ENCODE measurements at regions not wholly inside any gene's neighbourhood (a gene's known extent, or its start where the extent isn't known, plus 50 kb on each side); places are given as distances from the start of the nearest gene placed in this dataset.
"Not testable (repeated sequence)": the region's sequence is repeated elsewhere in the genome, so short reads cannot be mapped to it uniquely, and the experiment has no call there.

DNA sequence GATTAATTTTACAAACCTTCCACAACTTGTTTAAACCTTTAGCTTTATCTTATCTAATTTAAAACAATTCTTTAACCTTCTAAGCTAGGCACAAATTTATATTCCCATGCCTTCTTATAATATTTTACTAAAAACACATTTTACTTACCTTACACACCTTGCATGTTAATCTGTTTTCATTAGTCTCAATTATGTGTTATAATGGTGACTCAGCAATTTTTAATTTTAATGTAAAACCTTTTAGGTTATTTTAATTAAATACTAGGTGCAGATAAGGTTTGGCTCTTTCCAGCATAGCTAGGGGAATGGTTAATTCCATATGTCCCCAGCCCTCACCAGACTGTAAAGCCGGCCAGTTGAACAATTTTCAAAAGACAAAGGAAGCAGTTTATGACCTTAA lies 264.6 kb upstream of the SGO1 start (continued):
- TF ChIP-seq, protein P1, sequence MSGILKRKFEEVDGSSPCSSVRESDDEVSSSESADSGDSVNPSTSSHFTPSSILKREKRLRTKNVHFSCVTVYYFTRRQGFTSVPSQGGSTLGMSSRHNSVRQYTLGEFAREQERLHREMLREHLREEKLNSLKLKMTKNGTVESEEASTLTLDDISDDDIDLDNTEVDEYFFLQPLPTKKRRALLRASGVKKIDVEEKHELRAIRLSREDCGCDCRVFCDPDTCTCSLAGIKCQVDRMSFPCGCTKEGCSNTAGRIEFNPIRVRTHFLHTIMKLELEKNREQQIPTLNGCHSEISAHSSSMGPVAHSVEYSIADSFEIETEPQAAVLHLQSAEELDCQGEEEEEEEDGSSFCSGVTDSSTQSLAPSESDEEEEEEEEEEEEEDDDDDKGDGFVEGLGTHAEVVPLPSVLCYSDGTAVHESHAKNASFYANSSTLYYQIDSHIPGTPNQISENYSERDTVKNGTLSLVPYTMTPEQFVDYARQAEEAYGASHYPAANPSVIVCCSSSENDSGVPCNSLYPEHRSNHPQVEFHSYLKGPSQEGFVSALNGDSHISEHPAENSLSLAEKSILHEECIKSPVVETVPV (CRISPR knock-in tag; IDR thresholded peaks at IDR 0.05) = no peak
- TF ChIP-seq, protein P2, sequence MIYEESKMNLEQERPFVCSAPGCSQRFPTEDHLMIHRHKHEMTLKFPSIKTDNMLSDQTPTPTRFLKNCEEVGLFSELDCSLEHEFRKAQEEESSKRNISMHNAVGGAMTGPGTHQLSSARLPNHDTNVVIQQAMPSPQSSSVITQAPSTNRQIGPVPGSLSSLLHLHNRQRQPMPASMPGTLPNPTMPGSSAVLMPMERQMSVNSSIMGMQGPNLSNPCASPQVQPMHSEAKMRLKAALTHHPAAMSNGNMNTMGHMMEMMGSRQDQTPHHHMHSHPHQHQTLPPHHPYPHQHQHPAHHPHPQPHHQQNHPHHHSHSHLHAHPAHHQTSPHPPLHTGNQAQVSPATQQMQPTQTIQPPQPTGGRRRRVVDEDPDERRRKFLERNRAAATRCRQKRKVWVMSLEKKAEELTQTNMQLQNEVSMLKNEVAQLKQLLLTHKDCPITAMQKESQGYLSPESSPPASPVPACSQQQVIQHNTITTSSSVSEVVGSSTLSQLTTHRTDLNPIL (CRISPR knock-in tag; IDR thresholded peaks at IDR 0.05; ENCODE audit: low read depth) = no peak
- TF ChIP-seq, protein P3, sequence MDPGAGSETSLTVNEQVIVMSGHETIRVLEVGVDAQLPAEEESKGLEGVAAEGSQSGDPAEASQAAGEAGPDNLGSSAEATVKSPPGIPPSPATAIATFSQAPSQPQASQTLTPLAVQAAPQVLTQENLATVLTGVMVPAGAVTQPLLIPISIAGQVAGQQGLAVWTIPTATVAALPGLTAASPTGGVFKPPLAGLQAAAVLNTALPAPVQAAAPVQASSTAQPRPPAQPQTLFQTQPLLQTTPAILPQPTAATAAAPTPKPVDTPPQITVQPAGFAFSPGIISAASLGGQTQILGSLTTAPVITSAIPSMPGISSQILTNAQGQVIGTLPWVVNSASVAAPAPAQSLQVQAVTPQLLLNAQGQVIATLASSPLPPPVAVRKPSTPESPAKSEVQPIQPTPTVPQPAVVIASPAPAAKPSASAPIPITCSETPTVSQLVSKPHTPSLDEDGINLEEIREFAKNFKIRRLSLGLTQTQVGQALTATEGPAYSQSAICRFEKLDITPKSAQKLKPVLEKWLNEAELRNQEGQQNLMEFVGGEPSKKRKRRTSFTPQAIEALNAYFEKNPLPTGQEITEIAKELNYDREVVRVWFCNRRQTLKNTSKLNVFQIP (CRISPR knock-in tag; IDR thresholded peaks at IDR 0.05; ENCODE audit: borderline replicate concordance, low read depth) = no peak
- no peak for TF ChIP-seq CSDC2 (CRISPR knock-in tag; IDR thresholded peaks at IDR 0.05)

DNA sequence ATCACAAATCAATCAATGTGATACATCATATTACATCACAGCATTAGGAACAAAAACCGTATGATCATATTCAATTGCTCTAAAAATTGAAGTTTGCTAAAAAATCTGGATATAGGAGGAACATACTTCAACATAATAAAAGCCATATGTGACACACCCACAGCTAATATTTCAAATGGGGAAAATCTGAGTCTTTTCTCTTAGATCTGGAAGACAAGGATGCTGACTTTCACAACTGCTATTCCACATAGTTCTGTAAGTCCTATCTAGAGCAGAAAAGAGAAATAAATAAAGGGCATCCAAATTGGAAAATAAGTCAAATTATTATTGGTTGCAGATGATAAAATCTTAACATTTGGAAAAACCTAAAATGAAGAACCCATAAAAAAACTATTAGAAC lies 256.8 kb upstream of the SGO1 start:
- TF ChIP-seq ARNTL (CRISPR knock-in tag; IDR thresholded peaks at IDR 0.05; ENCODE audit: borderline replicate concordance, low read depth) (no peak), CSDC2 (CRISPR knock-in tag; IDR thresholded peaks at IDR 0.05) (no peak)
- no peak for ATAC-seq

DNA sequence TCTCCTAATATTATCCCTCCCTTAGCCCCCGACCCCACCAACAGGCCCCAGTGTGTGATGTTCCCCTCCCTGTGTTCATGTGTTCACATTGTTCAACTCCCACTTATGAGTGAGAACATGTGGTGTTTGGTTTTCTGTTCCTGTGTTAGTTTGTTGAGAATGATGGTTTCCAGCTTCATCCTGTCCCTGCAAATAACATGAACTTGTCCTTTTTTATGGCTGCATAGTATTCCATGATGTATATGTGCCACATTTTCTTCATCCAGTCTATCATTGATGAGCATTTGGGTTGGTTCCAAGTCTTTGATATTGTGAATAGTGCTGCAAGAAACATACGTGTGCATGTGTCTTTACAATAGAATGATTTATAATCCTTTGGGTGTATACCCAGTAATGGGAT lies 241.3 kb upstream of the SGO1 start:
- not testable (repeated sequence) for ATAC-seq

DNA sequence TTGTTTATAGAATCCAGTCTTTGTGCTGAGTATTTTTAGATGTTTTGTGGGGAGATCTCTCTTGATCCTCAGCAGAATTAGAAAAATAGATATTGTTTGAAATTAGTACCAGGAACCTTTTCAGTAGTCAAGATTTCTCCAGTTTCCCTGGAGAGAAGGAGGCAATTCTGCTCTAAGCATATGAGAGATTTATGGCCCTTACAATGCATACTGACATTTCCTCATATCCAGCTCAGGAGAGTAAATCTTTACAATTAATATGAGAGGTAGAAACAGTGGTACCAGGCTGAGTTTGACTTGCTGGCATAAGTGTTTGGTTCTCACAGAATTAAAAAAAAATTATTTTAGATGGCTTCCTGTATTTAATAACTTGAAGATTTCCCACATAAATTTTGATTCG lies 239.1 kb upstream of the SGO1 start:
- TF ChIP-seq TOX (CRISPR knock-in tag; IDR thresholded peaks at IDR 0.05; ENCODE audit: borderline replicate concordance) (no peak), ZNF565 (CRISPR knock-in tag; conservative IDR thresholded peaks at IDR 0.05; ENCODE audit: low read depth) (no peak), ESRRG (CRISPR knock-in tag; IDR thresholded peaks at IDR 0.05) (no peak), PPARA (CRISPR knock-in tag; IDR thresholded peaks at IDR 0.05; ENCODE audit: borderline replicate concordance) (no peak), BACH2 (CRISPR knock-in tag; IDR thresholded peaks at IDR 0.05; ENCODE audit: borderline replicate concordance) (no peak), SNAI2 (CRISPR knock-in tag; IDR thresholded peaks at IDR 0.05) (no peak)
- TF ChIP-seq, protein P1 (CRISPR knock-in tag; IDR thresholded peaks at IDR 0.05) = no peak
- TF ChIP-seq, protein P3 (CRISPR knock-in tag; IDR thresholded peaks at IDR 0.05; ENCODE audit: borderline replicate concordance, low read depth) = no peak
- TF ChIP-seq, protein P4, sequence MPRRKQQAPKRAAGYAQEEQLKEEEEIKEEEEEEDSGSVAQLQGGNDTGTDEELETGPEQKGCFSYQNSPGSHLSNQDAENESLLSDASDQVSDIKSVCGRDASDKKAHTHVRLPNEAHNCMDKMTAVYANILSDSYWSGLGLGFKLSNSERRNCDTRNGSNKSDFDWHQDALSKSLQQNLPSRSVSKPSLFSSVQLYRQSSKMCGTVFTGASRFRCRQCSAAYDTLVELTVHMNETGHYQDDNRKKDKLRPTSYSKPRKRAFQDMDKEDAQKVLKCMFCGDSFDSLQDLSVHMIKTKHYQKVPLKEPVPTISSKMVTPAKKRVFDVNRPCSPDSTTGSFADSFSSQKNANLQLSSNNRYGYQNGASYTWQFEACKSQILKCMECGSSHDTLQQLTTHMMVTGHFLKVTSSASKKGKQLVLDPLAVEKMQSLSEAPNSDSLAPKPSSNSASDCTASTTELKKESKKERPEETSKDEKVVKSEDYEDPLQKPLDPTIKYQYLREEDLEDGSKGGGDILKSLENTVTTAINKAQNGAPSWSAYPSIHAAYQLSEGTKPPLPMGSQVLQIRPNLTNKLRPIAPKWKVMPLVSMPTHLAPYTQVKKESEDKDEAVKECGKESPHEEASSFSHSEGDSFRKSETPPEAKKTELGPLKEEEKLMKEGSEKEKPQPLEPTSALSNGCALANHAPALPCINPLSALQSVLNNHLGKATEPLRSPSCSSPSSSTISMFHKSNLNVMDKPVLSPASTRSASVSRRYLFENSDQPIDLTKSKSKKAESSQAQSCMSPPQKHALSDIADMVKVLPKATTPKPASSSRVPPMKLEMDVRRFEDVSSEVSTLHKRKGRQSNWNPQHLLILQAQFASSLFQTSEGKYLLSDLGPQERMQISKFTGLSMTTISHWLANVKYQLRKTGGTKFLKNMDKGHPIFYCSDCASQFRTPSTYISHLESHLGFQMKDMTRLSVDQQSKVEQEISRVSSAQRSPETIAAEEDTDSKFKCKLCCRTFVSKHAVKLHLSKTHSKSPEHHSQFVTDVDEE (CRISPR knock-in tag; IDR thresholded peaks at IDR 0.05) = no peak
- TF ChIP-seq, protein P2 (CRISPR knock-in tag; IDR thresholded peaks at IDR 0.05; ENCODE audit: low read depth) = no peak
- ATAC-seq = no peak

DNA sequence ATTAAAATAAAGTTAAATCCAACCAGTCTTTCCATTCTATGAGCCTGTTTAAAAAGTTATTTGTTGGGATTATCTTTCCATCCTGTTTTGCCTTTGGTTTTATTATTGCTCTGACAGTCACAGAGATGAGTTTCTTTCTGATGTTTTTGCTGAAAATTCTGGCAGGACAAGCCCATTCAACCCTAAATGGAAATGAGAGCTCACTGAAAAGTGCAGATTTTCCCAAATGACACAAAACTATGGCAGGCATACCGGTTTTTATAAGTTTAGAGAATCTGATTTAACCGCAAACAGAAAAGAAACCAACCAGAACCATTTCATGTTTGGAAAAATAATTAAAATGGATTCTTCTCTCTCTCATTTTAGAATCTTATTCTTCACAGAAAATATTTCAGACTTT lies 238.1 kb upstream of the SGO1 start:
- no peak for ATAC-seq
- TF ChIP-seq TCF4 (CRISPR knock-in tag; IDR thresholded peaks at IDR 0.05; ENCODE audit: borderline replicate concordance) (no peak), TOX (CRISPR knock-in tag; IDR thresholded peaks at IDR 0.05; ENCODE audit: borderline replicate concordance) (no peak), ZC3H10 (CRISPR knock-in tag; IDR thresholded peaks at IDR 0.05) (no peak), RARB (CRISPR knock-in tag; IDR thresholded peaks at IDR 0.05) (no peak), PPARA (CRISPR knock-in tag; IDR thresholded peaks at IDR 0.05; ENCODE audit: borderline replicate concordance) (no peak), ZNF70 (CRISPR knock-in tag; IDR thresholded peaks at IDR 0.05) (no peak), ISL1 (CRISPR knock-in tag; IDR thresholded peaks at IDR 0.05) (no peak), ZNF565 (CRISPR knock-in tag; conservative IDR thresholded peaks at IDR 0.05; ENCODE audit: low read depth) (no peak), ESRRG (CRISPR knock-in tag; IDR thresholded peaks at IDR 0.05) (no peak), ZFP30 (CRISPR knock-in tag; IDR thresholded peaks at IDR 0.05) (no peak)
- TF ChIP-seq, protein P2 (CRISPR knock-in tag; IDR thresholded peaks at IDR 0.05; ENCODE audit: low read depth) = no peak

Measured in SK-N-SH treated with all-trans-retinoic acid at 6 μM for 48 hours (cell line).